NOMO-1 (cell line): ENCODE measurements at regions not wholly inside any gene's neighbourhood (a gene's known extent, or its start where the extent isn't known, plus 50 kb on each side); places are given as distances from the start of the nearest gene placed in this dataset.

ENCODE experiments used
- DNase-seq, 2 experiments: peaks; one replicate each; lab custom pipeline; 2025; ENCODE audit not compliant: unreplicated experiment in 2 of 2; lab: John Stamatoyannopoulos, UW

DNA sequence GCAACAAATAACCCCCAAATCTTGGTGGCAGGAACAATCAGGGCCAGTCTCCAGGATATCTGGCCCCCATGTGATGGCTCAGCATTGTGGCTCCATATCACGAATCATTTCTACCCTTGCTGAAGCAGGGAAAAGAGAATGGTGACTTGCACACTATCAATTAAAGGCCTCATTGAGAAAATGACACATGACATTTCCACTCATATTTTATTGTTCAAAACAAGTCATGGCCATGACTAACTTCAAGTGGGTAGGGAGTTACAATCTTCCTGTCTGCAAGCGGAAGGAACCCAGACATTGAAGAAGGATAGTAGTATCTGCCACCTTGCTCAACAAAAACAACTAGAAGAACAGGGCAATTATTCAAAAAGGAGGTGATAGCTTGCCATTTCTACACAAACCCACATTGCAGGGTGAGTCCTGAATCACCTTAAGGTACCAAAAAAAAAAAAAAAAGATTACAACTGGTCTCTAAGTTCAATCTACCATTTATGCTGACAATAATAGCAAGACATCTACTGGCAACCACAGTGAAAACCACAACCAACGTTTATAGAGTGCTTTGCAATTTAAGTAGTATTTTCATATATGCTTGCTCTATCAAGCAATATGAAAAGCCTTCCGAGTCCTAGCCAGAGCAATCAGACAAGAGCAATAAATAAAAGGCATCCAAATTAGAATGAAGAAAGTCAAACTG, 186.7 kb upstream of the DAPK1 start:
- DNase-seq = no peak

DNA sequence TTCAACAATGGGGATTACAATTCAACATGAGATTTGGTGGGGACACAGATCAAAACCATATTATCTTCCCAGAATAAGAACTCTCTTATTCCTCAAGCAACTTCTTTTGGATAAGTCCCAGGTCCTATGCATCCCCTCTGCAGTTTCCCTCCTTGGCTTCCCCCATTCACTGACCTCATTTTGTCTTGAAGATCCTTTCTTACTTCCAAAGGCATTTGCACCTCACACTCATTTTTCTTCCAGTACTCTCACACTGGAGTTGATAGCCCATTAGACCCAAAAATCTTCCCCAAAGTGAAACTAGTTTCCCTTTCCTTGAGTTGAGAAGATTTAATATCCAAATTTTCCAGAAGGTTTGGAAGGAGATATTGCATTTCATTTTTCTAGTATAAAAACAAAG, 178.0 kb upstream of the DAPK1 start:
- no peak for DNase-seq

DNA sequence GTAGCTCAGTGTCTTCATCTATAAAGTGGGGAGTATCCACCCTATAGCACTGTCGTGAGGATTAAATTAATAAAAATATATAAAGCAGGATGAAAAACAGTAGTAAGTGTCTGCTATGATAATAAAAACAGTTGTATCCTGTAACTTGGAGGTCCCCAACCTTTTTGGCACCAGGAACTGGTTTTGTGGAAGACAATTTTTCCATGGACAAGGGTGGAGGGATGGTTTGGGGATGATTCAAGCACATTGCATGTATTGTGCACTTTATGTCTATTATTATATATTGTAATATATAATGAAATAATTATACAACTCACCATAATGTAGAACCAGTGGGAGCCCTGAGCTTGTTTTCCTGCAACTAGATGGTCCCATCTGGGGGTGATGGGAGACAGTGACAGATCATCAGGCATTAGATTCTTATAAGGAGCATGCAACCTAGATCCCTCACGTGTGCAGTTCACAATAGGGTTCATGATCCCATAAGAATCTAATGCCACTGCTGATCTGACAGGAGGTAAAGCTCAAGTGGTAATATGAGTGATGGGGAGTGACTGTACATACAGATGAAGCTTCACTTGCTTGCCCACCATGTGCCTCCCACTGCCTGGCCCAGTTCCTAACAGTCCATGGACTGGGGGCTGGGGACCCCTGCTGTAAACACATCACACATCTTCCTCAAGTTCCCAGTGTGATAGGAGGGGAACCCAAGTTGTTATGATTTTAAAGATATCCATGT, 177.4 kb upstream of the DAPK1 start:
- no peak for DNase-seq

DNA sequence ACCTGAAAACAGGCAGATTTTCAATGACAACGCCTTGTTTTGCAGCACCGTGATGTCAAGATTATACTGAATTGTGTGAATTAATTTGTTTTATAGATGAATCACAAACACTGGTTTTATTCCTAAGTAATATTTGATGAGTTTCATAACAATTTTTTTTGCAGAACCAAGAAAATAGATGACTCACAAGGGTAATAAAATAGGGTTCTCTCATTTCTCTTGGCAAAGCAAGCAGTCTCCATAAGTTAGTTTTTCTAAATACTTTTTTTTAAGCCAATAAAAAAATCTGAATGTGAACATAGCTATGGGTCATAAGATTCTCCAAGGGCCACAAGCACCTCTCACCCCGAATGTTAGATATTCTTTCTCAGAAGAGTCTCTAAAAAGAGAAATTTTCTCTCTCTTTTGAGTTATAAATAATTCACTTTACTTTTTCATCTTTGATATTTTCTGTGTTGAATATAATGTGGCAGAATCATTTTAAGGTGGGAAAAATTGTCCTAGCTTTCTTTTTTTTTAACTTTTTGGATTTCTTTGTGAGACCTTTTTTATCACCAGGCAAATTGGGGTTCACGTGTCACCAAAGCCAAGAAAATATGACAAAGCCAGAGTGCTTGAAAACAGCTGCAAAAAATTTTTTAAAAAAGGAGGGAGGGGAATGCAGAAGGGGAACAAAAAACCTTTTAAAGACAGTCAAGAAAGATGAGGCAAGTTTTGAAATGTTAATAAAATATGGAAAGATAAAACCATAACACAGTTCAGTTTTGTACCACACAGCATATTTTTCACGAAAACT, 174.6 kb upstream of the DAPK1 start:
- DNase-seq = peak in 1 of 2 experiments; percentile 0

DNA sequence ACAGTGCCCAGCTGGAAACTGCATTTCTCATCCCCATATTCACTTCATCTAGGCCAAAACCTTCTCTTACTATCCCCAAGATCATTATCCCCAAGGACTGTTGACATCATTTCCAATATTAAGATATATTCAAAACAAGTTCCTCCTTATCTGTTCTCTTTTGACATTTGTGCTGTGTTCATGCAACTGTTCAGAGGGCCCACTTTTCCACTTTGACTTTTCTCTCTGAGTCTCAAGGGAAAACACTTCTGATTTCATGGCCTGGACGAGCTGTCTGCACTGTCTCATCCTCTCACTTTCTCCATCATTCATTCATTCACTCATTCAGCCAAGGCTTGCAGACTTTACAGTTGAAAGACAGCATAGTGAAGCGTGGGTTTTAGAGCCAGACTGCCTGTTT, 173.7 kb upstream of the DAPK1 start:
- DNase-seq = no peak

DNA sequence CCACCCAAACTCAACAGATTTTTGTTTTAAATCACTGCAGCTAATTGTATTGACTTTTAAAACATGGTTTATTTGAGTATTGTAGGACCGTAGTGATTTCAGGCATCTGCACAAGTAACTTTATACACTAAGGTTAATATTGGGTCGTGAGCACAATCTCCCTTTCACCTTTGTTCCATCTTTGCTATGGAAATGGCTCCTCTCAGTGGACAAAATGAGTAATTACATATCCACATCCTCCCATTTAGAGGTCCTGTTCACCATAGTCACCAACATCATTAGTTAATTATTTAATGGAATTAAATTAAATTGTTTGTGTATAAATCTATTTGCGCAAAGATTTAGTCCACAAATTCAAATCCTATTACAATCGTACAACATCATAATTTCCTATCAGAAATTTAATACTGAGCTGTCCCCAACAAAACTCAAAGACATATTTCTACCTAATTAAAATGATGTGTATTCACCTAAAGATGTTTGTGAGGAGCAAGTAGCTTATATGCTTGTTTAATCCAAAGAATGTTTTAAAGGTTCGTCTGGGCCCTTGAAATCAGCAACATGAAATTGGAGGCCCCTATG, 173.0 kb upstream of the DAPK1 start:
- DNase-seq = peak in 1 of 2 experiments; percentile 17

DNA sequence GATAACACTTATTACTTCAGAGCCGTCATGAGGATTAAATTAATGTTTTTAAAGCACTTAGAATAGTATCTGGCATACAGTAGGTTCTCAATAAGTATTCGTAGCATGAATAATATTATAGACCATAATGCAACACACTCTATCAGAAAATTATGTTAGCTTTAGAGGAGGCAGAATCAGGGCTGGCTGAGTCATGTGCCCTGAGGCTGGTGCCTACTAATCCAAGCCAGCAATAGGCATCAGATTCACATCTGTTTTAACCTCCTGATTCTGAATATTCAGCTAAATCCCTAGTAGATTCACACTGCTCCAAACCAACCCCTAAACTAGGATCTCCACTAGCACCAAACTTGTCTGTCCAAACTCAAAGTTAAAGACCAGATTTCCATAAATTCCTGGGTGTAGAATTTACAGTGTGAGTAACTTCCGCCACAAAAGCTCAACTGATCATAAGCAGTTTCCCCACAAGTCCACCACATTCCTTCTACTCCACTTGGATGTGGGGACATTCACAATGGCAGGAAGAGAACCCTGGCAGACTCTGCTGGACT, 170.0 kb upstream of the DAPK1 start:
- no peak for DNase-seq

DNA sequence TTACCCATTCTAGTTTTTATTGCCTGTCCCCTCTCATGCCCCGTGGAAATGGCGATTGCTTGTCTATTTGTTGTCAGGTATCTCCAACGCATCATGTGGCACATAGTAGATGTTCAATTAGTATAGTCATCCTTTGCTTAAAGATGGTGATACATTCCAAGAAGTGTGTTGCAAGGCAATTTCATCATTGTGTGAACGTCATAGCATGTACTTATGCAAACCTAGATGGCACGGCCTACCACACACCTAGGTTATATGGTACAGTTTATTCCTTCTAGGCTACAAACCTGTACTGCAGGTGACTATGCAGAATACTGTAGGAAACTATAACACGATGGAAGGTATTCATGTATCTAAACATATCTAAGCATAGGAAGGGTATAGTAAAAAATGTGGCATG, 163.9 kb upstream of the DAPK1 start:
- no peak for DNase-seq

DNA sequence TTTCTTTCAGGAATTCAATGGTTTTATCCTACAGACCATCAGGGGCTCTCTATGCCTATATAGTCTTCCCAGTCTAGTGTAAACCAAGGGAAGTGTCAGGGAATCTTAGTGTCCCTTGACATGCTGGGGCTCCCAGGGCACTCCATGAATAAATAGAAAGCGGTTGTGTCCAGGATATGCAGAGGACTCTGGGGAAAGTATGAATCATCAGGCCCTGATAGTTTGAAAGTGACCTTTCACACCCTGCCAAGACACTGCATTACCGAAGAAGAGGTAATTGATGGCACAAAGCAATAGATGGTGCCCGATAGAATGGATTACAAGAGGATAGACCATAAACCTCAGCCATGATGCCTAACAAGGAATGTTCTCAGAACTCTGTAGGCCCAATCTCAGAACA, 163.3 kb upstream of the DAPK1 start:
- DNase-seq = no peak

DNA sequence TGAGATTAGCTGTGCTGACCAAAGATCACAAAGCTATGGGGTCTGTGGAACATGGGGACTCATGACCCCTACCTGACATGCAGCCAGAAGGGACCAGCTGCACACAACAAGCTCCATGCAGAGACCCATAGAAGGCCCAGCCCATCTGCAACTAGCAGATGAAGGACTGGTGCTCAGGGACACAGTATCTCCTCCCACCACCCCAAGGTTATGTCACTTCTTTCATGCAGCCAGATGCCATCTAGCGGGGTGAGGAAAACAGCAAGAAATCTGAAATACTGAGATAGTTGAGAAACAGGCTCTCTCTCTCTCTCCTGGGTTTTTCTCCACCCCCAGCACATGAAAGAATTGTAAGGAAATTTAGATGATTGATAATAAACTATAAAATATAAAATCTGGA, 161.3 kb upstream of the DAPK1 start:
- DNase-seq = peak; percentile 1 to 7

DNA sequence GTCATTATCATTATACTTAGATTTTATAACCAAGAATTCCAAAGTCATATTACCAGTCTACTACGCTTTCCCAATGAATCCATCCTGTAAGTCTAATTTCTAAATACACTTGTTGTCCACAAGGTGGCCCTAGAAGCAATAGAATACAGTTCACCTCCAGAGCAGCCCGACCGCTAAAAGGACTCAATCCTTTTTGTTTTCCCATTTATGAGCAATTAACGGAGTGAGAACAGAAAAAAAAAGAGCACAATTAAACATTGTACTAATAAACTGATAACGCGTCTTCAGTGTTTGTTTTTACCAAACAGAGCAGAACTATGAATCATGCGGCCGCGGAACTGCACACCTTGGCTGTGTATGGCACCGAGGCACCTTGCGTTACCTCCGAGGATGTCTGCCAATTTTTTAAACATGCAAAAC, 160.7 kb upstream of the DAPK1 start:
- peak in 1 of 2 experiments; percentile 26 for DNase-seq

DNA sequence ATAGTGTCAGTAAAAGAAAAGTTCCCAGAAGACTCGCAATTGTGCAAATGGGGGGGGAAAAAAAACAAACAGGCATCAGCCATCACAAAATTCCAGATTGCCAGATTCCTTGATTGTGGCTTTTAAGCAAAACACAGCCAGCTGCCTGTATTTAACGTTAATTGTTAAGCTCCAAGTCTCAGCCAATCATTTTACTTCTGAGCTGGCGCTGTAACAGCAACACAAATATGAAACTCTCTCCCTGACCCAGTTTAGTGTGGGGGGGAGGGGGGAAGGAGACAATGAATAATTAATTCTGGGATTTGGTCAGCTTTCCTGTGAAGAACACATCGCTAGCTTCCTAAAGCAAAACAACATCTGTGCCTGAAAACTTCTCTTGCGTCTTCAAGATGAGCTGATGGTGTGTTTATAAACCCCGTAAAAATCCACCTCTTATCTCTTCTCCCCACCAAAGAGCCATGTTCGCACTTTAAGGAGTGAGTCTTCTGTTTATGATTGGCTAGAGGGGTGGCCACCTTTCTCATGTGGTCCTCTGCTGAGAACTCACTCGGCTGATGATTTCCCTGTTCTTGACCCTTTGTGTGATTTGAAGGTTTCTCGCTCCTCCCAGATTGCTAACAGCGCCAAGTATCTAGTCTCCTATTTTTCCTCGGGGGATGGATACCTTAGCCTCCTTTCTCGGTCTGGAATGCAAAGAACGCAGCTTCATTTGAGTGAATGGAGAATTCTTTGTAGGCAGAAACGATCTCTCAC, 160.2 kb upstream of the DAPK1 start:
- DNase-seq = no peak

DNA sequence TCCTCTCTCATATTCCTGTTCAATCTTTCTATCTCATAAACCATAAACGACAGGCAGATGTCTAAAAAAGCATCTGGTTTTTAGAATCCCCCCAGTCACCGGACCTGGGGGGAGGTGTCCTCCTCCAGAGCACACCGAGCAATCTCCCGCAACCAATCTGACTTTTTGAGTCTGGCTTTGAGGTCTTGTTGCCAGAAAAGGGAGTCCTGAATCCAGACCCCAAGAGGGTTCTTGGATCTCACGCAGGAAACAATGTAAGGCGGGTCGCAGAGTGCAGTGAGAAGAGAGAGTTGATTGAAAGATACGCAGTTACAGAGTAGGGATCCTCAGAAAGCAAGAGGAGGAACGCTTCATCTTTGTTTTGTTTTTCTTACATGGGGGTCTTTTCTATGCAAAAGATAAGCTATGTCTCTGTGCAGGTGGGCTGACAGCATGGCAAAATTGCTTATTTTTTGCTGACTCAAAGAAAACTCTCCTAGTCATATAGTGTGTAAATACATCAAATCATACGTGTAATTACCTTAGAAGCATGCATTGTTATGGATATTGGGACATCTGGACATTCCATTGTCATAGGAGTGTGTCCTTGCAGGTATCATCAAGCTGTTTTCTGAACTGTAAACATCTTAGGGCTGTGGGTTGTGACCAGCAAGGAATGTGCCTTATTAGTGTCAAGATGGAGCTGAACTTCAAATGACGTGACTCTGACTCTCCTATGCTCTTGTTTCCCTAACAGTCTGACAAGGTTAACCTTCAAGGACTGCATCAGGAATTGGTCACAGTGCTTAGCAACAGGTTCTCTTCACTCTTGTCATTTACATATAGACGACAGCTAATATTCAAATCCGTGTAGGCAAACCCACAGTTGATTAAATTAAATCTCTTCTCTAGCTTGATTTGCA, 159.3 kb upstream of the DAPK1 start:
- DNase-seq = no peak

DNA sequence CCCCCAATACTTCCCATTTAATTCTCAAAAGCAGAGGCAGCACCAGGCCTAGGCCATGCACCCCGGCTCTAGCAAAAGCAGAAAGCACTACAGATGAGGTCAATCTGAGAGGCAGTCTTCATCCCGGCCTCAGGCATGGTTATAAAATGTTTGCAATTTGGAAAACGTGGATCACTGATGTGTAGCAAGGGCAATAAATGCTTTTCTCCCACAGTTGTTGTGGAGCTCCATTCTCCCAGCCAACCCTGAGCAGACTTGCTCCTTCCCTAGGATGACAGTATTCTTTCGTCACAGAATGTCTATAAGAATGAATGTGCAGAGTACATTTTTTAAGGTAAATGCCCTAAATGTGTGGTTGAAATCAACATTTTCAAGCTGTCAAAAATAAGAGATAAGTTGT, 157.3 kb upstream of the DAPK1 start:
- no peak for DNase-seq

DNA sequence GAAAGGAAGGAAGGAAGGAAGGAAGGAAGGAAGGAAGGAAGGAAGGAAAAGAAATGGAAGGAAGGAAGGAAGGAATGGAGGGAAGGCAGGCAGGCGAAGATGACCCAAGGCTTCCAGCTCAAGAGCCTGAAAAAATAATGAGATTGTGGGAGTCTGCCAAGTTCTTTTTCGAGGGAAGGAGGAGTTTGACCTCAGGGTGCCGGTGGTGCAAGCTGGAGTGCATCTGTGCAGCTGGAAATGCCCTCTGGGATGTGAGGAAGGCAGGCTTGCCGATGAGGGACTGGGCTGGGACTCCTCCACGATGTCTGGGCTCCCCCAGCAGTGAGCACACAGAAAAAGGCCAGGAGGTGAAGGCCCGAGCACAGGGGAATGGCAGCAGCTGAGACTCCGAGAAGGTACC, 154.9 kb upstream of the DAPK1 start:
- DNase-seq = no peak

DNA sequence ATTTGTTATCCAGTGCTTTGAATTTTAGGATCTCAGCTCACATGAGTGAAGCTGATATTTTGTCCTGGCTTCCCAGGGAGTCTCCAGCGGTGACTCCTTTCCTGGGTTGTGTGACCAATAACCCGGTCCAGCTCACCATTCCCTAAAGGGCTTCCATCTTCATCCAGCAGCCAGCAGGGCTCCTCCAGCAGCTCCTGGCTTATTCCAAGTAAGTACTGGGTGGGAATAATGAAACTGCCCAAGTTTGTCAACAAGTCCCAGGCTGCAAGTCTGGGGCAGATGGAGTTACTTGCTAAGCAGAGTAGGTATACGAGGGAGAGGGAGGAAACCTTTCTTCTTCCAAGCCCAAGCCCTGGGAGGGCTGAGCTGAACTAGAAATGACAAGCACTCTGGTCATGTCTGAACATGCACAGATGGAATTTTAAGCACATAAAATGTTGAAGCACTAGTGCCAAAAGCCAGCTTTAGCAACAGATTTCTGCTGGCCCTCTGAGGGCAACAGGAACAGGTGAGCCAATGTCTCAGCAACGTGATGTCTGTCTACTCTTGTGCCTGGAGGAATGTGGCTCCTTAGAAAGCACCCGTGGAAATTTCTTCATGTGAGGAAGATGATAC, 153.7 kb upstream of the DAPK1 start:
- no peak for DNase-seq

DNA sequence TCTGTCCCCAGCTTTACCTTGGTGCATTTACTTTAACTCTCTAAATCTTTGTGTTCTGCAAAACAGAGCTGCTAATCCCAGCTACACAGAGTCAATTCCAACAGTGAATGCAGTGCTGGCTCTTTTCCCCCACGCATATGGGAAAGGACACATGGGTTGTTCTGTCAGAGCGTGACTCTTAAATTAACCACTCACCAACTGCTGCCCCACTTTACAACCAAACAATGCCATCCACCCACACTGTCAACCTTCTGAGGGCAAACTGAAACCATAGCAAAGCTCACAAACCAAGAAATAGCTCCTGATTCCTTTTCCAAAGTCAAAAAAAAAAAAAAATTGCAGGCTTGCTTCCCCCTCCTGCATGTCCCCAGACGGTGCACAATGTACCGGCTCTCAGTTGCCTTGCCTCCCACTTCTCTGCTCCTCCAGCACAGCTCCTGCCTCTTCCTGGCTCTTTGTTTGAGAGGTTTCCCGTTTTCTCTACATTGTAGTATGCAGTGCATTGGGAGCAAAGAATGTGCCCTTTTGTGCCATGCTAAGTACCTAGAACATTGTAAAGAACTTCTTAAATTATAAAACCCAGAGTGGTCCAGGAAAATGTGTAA, 151.5 kb upstream of the DAPK1 start:
- no peak for DNase-seq

DNA sequence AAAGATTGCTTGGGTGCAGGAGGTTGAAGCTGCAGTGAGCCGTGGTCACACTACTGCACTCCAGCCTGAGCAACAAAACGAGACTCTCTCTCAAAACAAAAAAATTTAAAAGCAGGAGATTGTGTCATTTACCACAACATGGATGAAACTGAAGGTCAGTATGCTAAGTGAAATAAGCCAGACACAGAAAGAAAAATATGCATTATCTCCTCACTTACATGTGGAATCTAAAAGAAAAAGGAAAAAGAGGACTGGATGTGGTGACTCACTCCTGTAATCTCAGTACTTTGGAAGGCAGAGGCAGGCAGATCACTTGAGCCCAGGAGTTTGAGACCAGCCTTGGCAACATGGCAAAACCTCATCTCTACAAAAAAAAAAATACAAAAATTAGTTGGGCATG, 146.8 kb upstream of the DAPK1 start:
- no peak for DNase-seq
